ENCODE measurements at regions not wholly inside any gene's neighbourhood (a gene's known extent, or its start where the extent isn't known, plus 50 kb on each side); places are given as distances from the start of the nearest gene placed in this dataset.

- no peak for TF ChIP-seq CTCF (IDR thresholded peaks at IDR 0.05)
- DNase-seq = no peak
- H3K27me3 ChIP-seq (ENCODE audit: low read depth) = no peaks in the 10 kb centered on the region
- H3K4me1 ChIP-seq = no peaks in the 10 kb centered on the region
- H3K4me3 ChIP-seq = no peak overlapping the region
- ATAC-seq = no peak
- no peaks in the 10 kb centered on the region for H3K36me3 ChIP-seq
- no peaks in the 10 kb centered on the region for H3K9me3 ChIP-seq
- no peak overlapping the region for H3K27ac ChIP-seq
- intact Hi-C loops (cut with DNase I) = no loop called here
Observed at GRCh38 chrX:142742581-142742980, 283.1 kb upstream of the SPANXN4 start.

- ATAC-seq (no peak), DNase-seq (no peak)
- no peaks in the 10 kb centered on the region for H3K27me3 ChIP-seq (ENCODE audit: low read depth)
- no peak overlapping the region for H3K27ac ChIP-seq
- TF ChIP-seq CTCF (IDR thresholded peaks at IDR 0.05) = no peak
- no peaks in the 10 kb centered on the region for H3K4me1 ChIP-seq
- intact Hi-C loops (cut with DNase I) = no loop called here
- H3K9me3 ChIP-seq = no peaks in the 10 kb centered on the region
- H3K36me3 ChIP-seq = no peaks in the 10 kb centered on the region
- H3K4me3 ChIP-seq = no peak overlapping the region
Observed at GRCh38 chrX:142733327-142733726, 292.4 kb upstream of the SPANXN4 start.

- Histone ChIP-seq H3K27me3 (ENCODE audit: low read depth) (no peaks in the 10 kb centered on the region), H3K9me3 (no peaks in the 10 kb centered on the region), H3K4me3 (no peak overlapping the region), H3K36me3 (no peaks in the 10 kb centered on the region), H3K27ac (no peak overlapping the region), H3K4me1 (no peaks in the 10 kb centered on the region)
- TF ChIP-seq CTCF (IDR thresholded peaks at IDR 0.05) = no peak
- intact Hi-C loops (cut with DNase I) = no loop called here
- DNase-seq (no peak), ATAC-seq (no peak)
Observed at GRCh38 chrX:142711796-142712290, 313.9 kb upstream of the SPANXN4 start.

GRCh38 chrX:142702749-142703148 is 323.0 kb upstream of the SPANXN4 start:
- DNase-seq (no peak), ATAC-seq (no peak)
- no peaks in the 10 kb centered on the region for H3K36me3 ChIP-seq
- H3K4me1 ChIP-seq = no peaks in the 10 kb centered on the region
- intact Hi-C loops (cut with DNase I) = no loop called here
- no peaks in the 10 kb centered on the region for H3K9me3 ChIP-seq
- H3K27ac ChIP-seq = no peak overlapping the region
- no peak overlapping the region for H3K4me3 ChIP-seq
- no peaks in the 10 kb centered on the region for H3K27me3 ChIP-seq (ENCODE audit: low read depth)
- TF ChIP-seq CTCF (IDR thresholded peaks at IDR 0.05) = no peak

GRCh38 chrX:142688256-142688655 is 337.5 kb upstream of the SPANXN4 start:
- Histone ChIP-seq H3K36me3 (no peaks in the 10 kb centered on the region), H3K4me3 (no peak overlapping the region), H3K27me3 (ENCODE audit: low read depth) (no peaks in the 10 kb centered on the region), H3K9me3 (no peaks in the 10 kb centered on the region), H3K4me1 (no peaks in the 10 kb centered on the region), H3K27ac (no peak overlapping the region)
- no peak for DNase-seq
- no peak for TF ChIP-seq CTCF (IDR thresholded peaks at IDR 0.05)
- ATAC-seq = no peak
- intact Hi-C loops (cut with DNase I) = no loop called here
